ENCODE measurements at regions not wholly inside any gene's neighbourhood (a gene's known extent, or its start where the extent isn't known, plus 50 kb on each side); places are given as distances from the start of the nearest gene placed in this dataset.

GRCh38 chr3:127483902-127484591 is 106.5 kb downstream of the TPRA1 start:
- intact Hi-C loops (cut with DNase I), result no loop called here
- H3K4me3 ChIP-seq, result no peak overlapping the region
- no peaks in the 10 kb centered on the region for H3K9me3 ChIP-seq (replicated peaks in 1 of 3)
- TF ChIP-seq CTCF (IDR thresholded peaks at IDR 0.05) (no peak), POLR2A (IDR thresholded peaks at IDR 0.05) (no peak)
- H3K27me3 ChIP-seq, result no peaks in the 10 kb centered on the region
- H3K27ac ChIP-seq, result no peak overlapping the region
- peaks cover 0 to 5% of the 10 kb centered on the region in 2 donors for H3K4me1 ChIP-seq (replicated peaks in 1 of 2)
- H3K36me3 ChIP-seq (replicated peaks in 1 of 2), result no peaks in the 10 kb centered on the region
- WGBS, 4 donors, result 66 to 75% (median 71%) methylated on average over 18 of the region's 18 CpGs
- DNase-seq, result peak in 3 of 7 donors; percentile 0 to 18 (median 6)

- Histone ChIP-seq H3K4me1 (replicated peaks in 1 of 2) (peaks cover 0 to 5% of the 10 kb centered on the region in 2 donors), H3K27me3 (no peaks in the 10 kb centered on the region), H3K27ac (no peak overlapping the region), H3K36me3 (replicated peaks in 1 of 2) (no peaks in the 10 kb centered on the region), H3K9me3 (replicated peaks in 1 of 3) (no peaks in the 10 kb centered on the region), H3K4me3 (no peak overlapping the region)
- 88 to 90% (median 89%) methylated on average over 11 of the region's 11 CpGs for WGBS, 4 donors
- no peak for TF ChIP-seq CTCF (IDR thresholded peaks at IDR 0.05)
- no peak for TF ChIP-seq POLR2A (IDR thresholded peaks at IDR 0.05)
- intact Hi-C loops (cut with DNase I), result no loop called here
- DNase-seq, result peak in 2 of 7 donors; percentile 2 to 35
Observed at GRCh38 chr3:127483005-127483641, 107.4 kb downstream of the TPRA1 start.

- H3K4me1 ChIP-seq (replicated peaks in 1 of 2), result peaks cover 0 to 5% of the 10 kb centered on the region in 2 donors
- 69 to 76% (median 75%) methylated on average over 13 to 14 of the region's 14 CpGs for WGBS, 4 donors
- TF ChIP-seq POLR2A (IDR thresholded peaks at IDR 0.05) (no peak), CTCF (IDR thresholded peaks at IDR 0.05) (no peak)
- H3K36me3 ChIP-seq (replicated peaks in 1 of 2), result no peaks in the 10 kb centered on the region
- intact Hi-C loops (cut with DNase I), result no loop called here
- no peak overlapping the region for H3K4me3 ChIP-seq
- no peak overlapping the region for H3K27ac ChIP-seq
- H3K27me3 ChIP-seq, result no peaks in the 10 kb centered on the region
- DNase-seq, result peak in 6 of 7 donors; percentile 46 to 75 (median 60)
- H3K9me3 ChIP-seq (replicated peaks in 1 of 3), result no peaks in the 10 kb centered on the region
Observed at GRCh38 chr3:127482216-127483004, 108.1 kb downstream of the TPRA1 start.
